A549 (cell line): ENCODE measurements at regions not wholly inside any gene's neighbourhood (a gene's known extent, or its start where the extent isn't known, plus 50 kb on each side); places are given as distances from the start of the nearest gene placed in this dataset.

ENCODE experiments used
- ATAC-seq, 2 experiments: fragments of 200-7000 bp in 1 of 2; fragments of >200 bp in 1 of 2; cut with Nextera tagmentation in 1 of 2; cut with Tn5 transposase in 1 of 2; 3 replicates each; pipeline versions ENCODE4 v1.8.0 to v1.9.1; 2018 to 2020; ENCODE audit warnings: mild to moderate bottlenecking in 1 of 2, moderate library complexity in 1 of 2
- CTCF ChIA-PET: fragments of 300-600 bp; sonication (Branson Sonifier 250); formaldehyde crosslinking; extraction: SDS; loops from one replicate; lab custom pipeline; 2021; ENCODE audit warnings: antibody characterized with exemption, inconsistent platforms; lab: Yijun Ruan, JAX
- POLR2A ChIA-PET: fragments of 350-600 bp; formaldehyde crosslinking; extraction: SDS; loops from one replicate; lab custom pipeline; 2021; ENCODE audit warnings: antibody characterized with exemption, inconsistent platforms; lab: Yijun Ruan, JAX
- DNase-seq, 2 experiments: peaks; one replicate each; pipeline versions ENCODE4 v3.0.0 to v3.0.0-alpha.2; 2011 to 2016; ENCODE audit warnings: low read depth in 1 of 2, low spot score in 1 of 2
- FAIRE-seq: peaks from 2 replicates; lab custom pipeline; 2011; peaks lifted over from hg19 to GRCh38; lab: Jason Lieb, UNC
- H3K27ac ChIP-seq, 2 experiments: fragments of >200 bp; sonication (Bioruptor Twin); formaldehyde crosslinking; 3 replicates each; pipeline ENCODE4 v1.5.1; 2016 to 2017
- H3K4me1 ChIP-seq: fragments of >200 bp; sonication (Bioruptor Twin); formaldehyde crosslinking; 3 replicates; pipeline ENCODE4 v1.6.1; 2016
- H3K4me2 ChIP-seq: fragments of >200 bp; sonication (Bioruptor Twin); formaldehyde crosslinking; 3 replicates; pipeline ENCODE4 v1.6.1; 2016
- H3K4me3 ChIP-seq: fragments of >200 bp; sonication (Bioruptor Twin); formaldehyde crosslinking; 3 replicates; pipeline ENCODE4 v1.5.1; 2016
- H3K9me3 ChIP-seq: fragments of >200 bp; sonication (Bioruptor Twin); formaldehyde crosslinking; 3 replicates; pipeline ENCODE4 v1.6.1; 2016
- ATOH8 ChIP-seq: fragments of 250-450 bp; sonication (Bioruptor Pico); IDR thresholded peaks from 2 replicates; pipeline ENCODE4 v1.5.0; 2020; ENCODE audit warnings: low read depth, mild to moderate bottlenecking, moderate library complexity
- BHLHE40 ChIP-seq: IDR thresholded peaks from 2 replicates; pipeline ENCODE4 v1.6.1; 2012; ENCODE audit warnings: low read depth, low read length, inconsistent platforms
- CBX2 ChIP-seq: fragments of 200-600 bp; sonication (generic); IDR thresholded peaks from 2 replicates; pipeline ENCODE4 v1.6.1; 2016; ENCODE audit warnings: low read depth, mild to moderate bottlenecking, borderline replicate concordance
- CHD2 ChIP-seq: fragments of 150-350 bp; IDR thresholded peaks from 2 replicates; pipeline ENCODE4 v1.6.1; 2014; ENCODE audit warnings: low read length; ENCODE audit not compliant: partially characterized antibody
- EHF ChIP-seq: fragments of 250-450 bp; sonication (Bioruptor Pico); IDR thresholded peaks from 2 replicates; pipeline ENCODE4 v1.5.0; 2020; ENCODE audit warnings: mild to moderate bottlenecking
- ELK1 ChIP-seq: fragments of 150-350 bp; IDR thresholded peaks from 2 replicates; pipeline ENCODE4 v1.6.1; 2014; ENCODE audit warnings: low read depth, mild to moderate bottlenecking, low read length
- FOSB ChIP-seq: fragments of 250-450 bp; sonication (Bioruptor Pico); IDR thresholded peaks from 2 replicates; pipeline ENCODE4 v1.5.0; 2020; ENCODE audit warnings: mild to moderate bottlenecking, moderate library complexity
- FOSL2 ChIP-seq, 2 experiments: fragments of 450-650 bp in 1 of 2; fragments of >200 bp in 1 of 2; sonication (Bioruptor Twin) in 1 of 2; formaldehyde crosslinking; IDR thresholded peaks; 2 replicates each; pipeline versions ENCODE4 v1.5.0 to v1.6.1; 2016 to 2020; ENCODE audit warnings: mild to moderate bottlenecking in 1 of 2, moderate library complexity in 1 of 2
- FOXS1 ChIP-seq: fragments of 250-450 bp; sonication (Bioruptor Pico); IDR thresholded peaks from 2 replicates; pipeline ENCODE4 v1.5.0; 2020; ENCODE audit warnings: mild to moderate bottlenecking, moderate library complexity
- GATA3 ChIP-seq: IDR thresholded peaks from 2 replicates; pipeline ENCODE4 v1.6.1; 2012; ENCODE audit warnings: borderline replicate concordance
- HES2 ChIP-seq: fragments of >200 bp; sonication (Bioruptor Twin); formaldehyde crosslinking; IDR thresholded peaks from 2 replicates; pipeline ENCODE4 v1.6.1; 2016
- HEYL ChIP-seq: fragments of 250-450 bp; sonication (Bioruptor Pico); IDR thresholded peaks from 2 replicates; pipeline ENCODE4 v1.8.0; 2021; ENCODE audit warnings: mild to moderate bottlenecking, moderate library complexity
- HMGXB4 ChIP-seq: fragments of 250-450 bp; sonication (Bioruptor Pico); IDR thresholded peaks from 2 replicates; pipeline ENCODE4 v1.5.0; 2021; ENCODE audit warnings: mild to moderate bottlenecking, moderate library complexity, borderline replicate concordance
- HOXB13 ChIP-seq: fragments of 250-450 bp; sonication (Bioruptor Pico); IDR thresholded peaks from 2 replicates; pipeline ENCODE4 v1.5.0; 2020; ENCODE audit warnings: low read depth, mild to moderate bottlenecking, moderate library complexity
- HOXB5 ChIP-seq: fragments of 250-450 bp; sonication (Bioruptor Pico); IDR thresholded peaks from 2 replicates; pipeline ENCODE4 v1.5.0; 2020; ENCODE audit warnings: mild to moderate bottlenecking, moderate library complexity
- JUN ChIP-seq, 2 experiments: fragments of >200 bp; sonication (Bioruptor Twin); formaldehyde crosslinking; IDR thresholded peaks; 2 replicates in 1 of 2; 3 replicates in 1 of 2; pipeline ENCODE4 v1.6.1; 2016 to 2017
- KDM5A ChIP-seq: fragments of 200-600 bp; sonication (generic); IDR thresholded peaks from 2 replicates; pipeline ENCODE4 v1.6.1; 2016; ENCODE audit warnings: antibody characterized with exemption, mild to moderate bottlenecking
- MAX ChIP-seq: IDR thresholded peaks from 2 replicates; pipeline ENCODE4 v1.6.1; 2012
- NR3C1 ChIP-seq: fragments of >200 bp; sonication (Bioruptor Twin); formaldehyde crosslinking; IDR thresholded peaks from 3 replicates; pipeline ENCODE4 v1.6.1; 2017
- RARB ChIP-seq: fragments of 250-450 bp; sonication (Bioruptor Pico); IDR thresholded peaks from 2 replicates; pipeline ENCODE4 v1.8.0; 2021; ENCODE audit warnings: mild to moderate bottlenecking, moderate library complexity
- RCOR1 ChIP-seq: fragments of 150-350 bp; IDR thresholded peaks from 2 replicates; pipeline ENCODE4 v1.6.1; 2014; ENCODE audit warnings: antibody characterized with exemption, low read length, low read depth
- REST ChIP-seq: fragments of 200-600 bp; sonication (generic); IDR thresholded peaks from 2 replicates; pipeline ENCODE4 v1.6.1; 2016; ENCODE audit warnings: antibody characterized with exemption, mild to moderate bottlenecking, moderate library complexity
- SREBF2 ChIP-seq: fragments of 450-650 bp; IDR thresholded peaks from 2 replicates; pipeline ENCODE4 v1.6.1; 2014; ENCODE audit warnings: mild to moderate bottlenecking, moderate library complexity
- ZFP36 ChIP-seq: fragments of 450-650 bp; IDR thresholded peaks from 2 replicates; pipeline ENCODE4 v1.6.1; 2014; ENCODE audit warnings: borderline replicate concordance; ENCODE audit not compliant: partially characterized antibody
- ZNF302 ChIP-seq: fragments of 250-450 bp; sonication (Bioruptor Pico); IDR thresholded peaks from 2 replicates; pipeline ENCODE4 v1.9.0; 2021; ENCODE audit warnings: inconsistent platforms, mild to moderate bottlenecking, moderate library complexity
- WGBS: methylation state at CpG from one replicate; pipeline ENCODE4 v1.1.6; 2017; ENCODE audit errors: missing lambda C conversion rate; 5-methylcytosine and 5-hydroxymethylcytosine counted together

GRCh38 chr4:59748433-59748832 lies 1451.7 kb upstream of the ADGRL3 start:
- no peak for FAIRE-seq
- no peak overlapping the region for H3K4me2 ChIP-seq
- no peak overlapping the region for H3K4me3 ChIP-seq
- no peak for TF ChIP-seq ZNF302
- no peak for TF ChIP-seq ELK1
- no peak for TF ChIP-seq REST
- TF ChIP-seq EHF, result no peak
- no peak for TF ChIP-seq HOXB13 (CRISPR knock-in tag)
- no peak for TF ChIP-seq BHLHE40
- TF ChIP-seq RARB, result no peak
- no peak for TF ChIP-seq CBX2
- no peak for TF ChIP-seq ATOH8 (CRISPR knock-in tag)
- no peak for TF ChIP-seq GATA3
- no peak for TF ChIP-seq JUN (IDR thresholded peaks at IDR 0.05)
- TF ChIP-seq FOSB (CRISPR knock-in tag), result no peak
- no peak for TF ChIP-seq HOXB5
- no peaks in the 10 kb centered on the region for H3K4me1 ChIP-seq
- no peak overlapping the region for H3K27ac ChIP-seq
- POLR2A ChIA-PET, result no interaction called here
- no peak for DNase-seq
- no peaks in the 10 kb centered on the region for H3K9me3 ChIP-seq
- WGBS, result 65% methylated on average over 1 of the region's 1 CpG
- no peak for ATAC-seq
- CTCF ChIA-PET, result no interaction called here

- FAIRE-seq (no peak), DNase-seq (no peak), ATAC-seq (no peak)
- ChIA-PET CTCF (interaction anchor here (0.6 kb wide), 1 partner anchor 45 kb away, joined by 3 read pairs; no protein-coding TSS in a partner anchor), POLR2A (no interaction called here)
- Histone ChIP-seq H3K4me3 (no peak overlapping the region), H3K4me2 (no peak overlapping the region), H3K9me3 (no peaks in the 10 kb centered on the region), H3K27ac (no peak overlapping the region), H3K4me1 (no peaks in the 10 kb centered on the region)
- WGBS, result 33% methylated on average over 3 of the region's 9 CpGs
- no peak for TF ChIP-seq ZFP36
- no peak for TF ChIP-seq HMGXB4 (CRISPR knock-in tag)
- TF ChIP-seq CHD2, result no peak
- no peak for TF ChIP-seq RCOR1
- no peak for TF ChIP-seq SREBF2
- TF ChIP-seq JUN (IDR thresholded peaks at IDR 0.05), result no peak
- no peak for TF ChIP-seq HEYL
- TF ChIP-seq FOXS1 (CRISPR knock-in tag), result no peak
- no peak for TF ChIP-seq MAX
- no peak for TF ChIP-seq HES2
- TF ChIP-seq NR3C1, result no peak
- no peak for TF ChIP-seq KDM5A
- TF ChIP-seq FOSL2 (IDR thresholded peaks at IDR 0.05), result no peak
- no peak for TF ChIP-seq FOSL2 (CRISPR knock-in tag; IDR thresholded peaks at IDR 0.05)
Observed at GRCh38 chr4:59759082-59759825, 1440.9 kb upstream of the ADGRL3 start.
